Mucosa of descending colon (tissue), 3 donors: ENCODE measurements at regions not wholly inside any gene's neighbourhood (a gene's known extent, or its start where the extent isn't known, plus 50 kb on each side); places are given as distances from the start of the nearest gene placed in this dataset.
"Not testable (repeated sequence)": the region's sequence is repeated elsewhere in the genome, so short reads cannot be mapped to it uniquely, and the experiment has no call there.

ENCODE experiments used
- ATAC-seq: fragments of 200-7000 bp; cut with Tn5 transposase; one replicate; pipeline ENCODE4 v1.9.1; 2020; ENCODE audit warnings: mild to moderate bottlenecking, moderate library complexity
- DNase-seq, 3 donors: peaks; one replicate each; pipeline ENCODE4 v3.0.0-alpha.2; 2020
- H3K36me3 ChIP-seq: fragments of 200-600 bp; one replicate; pipeline ENCODE4 v1.8.0; 2021; ENCODE audit warnings: low read depth, mild to moderate bottlenecking
- H3K4me1 ChIP-seq: fragments of 200-600 bp; one replicate; pipeline ENCODE4 v1.8.0; 2021; ENCODE audit warnings: low read depth, mild to moderate bottlenecking
- H3K4me3 ChIP-seq: fragments of 200-600 bp; one replicate; pipeline ENCODE4 v1.8.0; 2021; ENCODE audit warnings: mild to moderate bottlenecking
- H3K9me3 ChIP-seq: fragments of 200-600 bp; one replicate; pipeline ENCODE4 v1.8.0; 2021; ENCODE audit warnings: mild to moderate bottlenecking
- CTCF ChIP-seq: fragments of 200-600 bp; IDR thresholded peaks from one replicate; pipeline ENCODE4 v1.8.0; 2022; ENCODE audit warnings: antibody characterized with exemption, mild to moderate bottlenecking
- intact Hi-C, 2 donors: fragments of 100-400 bp; cut with DNase I in 1 of 2; cut with micrococcal nuclease in 1 of 2; formaldehyde crosslinking; loops; one replicate each; pipeline versions ENCODE4 v1.11.0 to v1.11.1; 2022; cut with DNase I, micrococcal nuclease
- donor health status: DM: no; HTN: no; CAD: no; lungs with moderate emphysema.
- donor health status: DM: no; HTN: no; CAD: no.
- donor health status: DM: no; HTN: yes; CAD: no.

DNA sequence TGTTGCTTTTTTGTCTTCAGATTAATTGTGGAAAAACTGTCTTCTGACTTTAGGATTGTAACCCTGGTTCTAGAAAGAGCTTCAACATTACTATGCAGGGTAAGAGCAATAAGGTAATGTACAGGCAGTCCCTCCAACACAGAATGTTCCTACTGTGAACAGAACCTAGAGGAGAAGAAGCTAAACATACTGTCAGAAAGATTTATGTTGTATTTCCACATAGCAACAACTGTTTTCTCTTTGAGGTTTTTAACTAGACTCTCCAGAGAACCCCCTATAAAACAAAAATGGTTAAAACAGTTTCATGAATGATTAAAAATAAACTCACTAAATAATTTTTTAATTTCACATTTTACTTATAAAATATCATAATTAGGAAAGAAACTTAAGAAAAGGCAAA, 64.3 kb upstream of the NAA35 start:
- Histone ChIP-seq H3K9me3 (no peaks in the 10 kb centered on the region), H3K36me3 (no peaks in the 10 kb centered on the region), H3K4me3 (no peak overlapping the region), H3K4me1 (no peaks in the 10 kb centered on the region)
- no peak for ATAC-seq
- DNase-seq: no peak
- intact Hi-C loops: no loop called here
- no peak for TF ChIP-seq CTCF

DNA sequence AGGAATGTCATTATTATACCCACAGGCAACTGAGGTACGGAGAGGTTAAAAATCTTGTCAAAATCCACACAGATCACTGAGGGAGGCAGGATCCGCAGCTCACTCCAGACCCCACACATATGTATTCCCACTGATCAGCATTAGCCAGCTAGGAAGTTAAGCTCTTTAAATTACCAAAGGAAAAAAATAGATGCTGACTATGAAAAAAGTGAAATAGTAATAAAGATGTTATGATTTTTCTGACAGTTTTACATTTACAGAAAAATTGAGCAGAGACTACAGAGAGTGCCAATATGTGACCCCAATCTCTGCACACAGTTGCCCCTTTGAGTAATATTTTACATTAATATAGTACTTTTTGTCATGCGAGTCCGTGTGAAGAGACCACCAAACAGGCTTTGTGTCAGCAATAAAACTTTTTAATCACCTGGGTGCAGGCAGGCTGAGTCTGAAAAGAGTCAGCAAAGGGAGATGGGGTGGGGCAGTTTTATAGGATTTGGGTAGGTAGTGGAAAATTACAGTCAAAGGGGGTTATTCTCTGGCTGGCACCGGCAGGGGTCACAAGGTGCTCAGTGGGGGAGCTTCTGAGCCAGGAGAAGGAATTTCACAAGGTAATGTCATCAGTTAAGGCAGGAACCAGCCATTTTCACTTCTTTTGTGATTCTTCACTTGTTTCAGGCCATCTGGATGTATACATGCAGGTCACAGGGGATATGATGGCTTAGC, 61.9 kb upstream of the NAA35 start:
- not testable (repeated sequence) for DNase-seq, H3K4me1 ChIP-seq, ATAC-seq

DNA sequence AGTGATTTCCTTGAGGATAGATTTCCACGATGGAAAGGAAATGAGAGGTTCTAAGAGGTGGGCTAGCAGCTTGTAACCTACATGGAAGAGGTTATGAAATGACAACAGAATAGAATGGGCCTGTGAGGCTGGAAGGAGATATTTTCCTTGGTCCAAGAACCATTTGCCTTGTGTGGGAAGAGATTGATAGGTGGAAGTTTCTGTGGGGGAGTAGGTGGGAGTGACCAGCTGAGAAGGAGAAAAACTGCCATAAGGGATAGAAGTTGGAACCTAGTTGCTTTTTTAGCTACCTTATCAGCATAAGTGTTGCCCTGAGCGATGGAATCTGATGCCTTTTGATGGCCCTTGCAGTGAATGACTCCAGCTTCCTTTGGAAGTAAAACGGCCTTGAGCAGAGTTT, 60.4 kb upstream of the NAA35 start:
- DNase-seq, intact Hi-C loops: not testable (repeated sequence)

More for the DNA sequence above, 61.9 kb upstream of the NAA35 start:
- H3K4me3 ChIP-seq, H3K36me3 ChIP-seq, H3K9me3 ChIP-seq, intact Hi-C loops: not testable (repeated sequence)

GRCh38 chr9:85884256-85884655, 56.7 kb upstream of the NAA35 start:
- Histone ChIP-seq H3K9me3 (no peaks in the 10 kb centered on the region), H3K36me3 (no peaks in the 10 kb centered on the region), H3K4me3 (no peak overlapping the region), H3K4me1 (no peaks in the 10 kb centered on the region)
- ATAC-seq: no peak
- no peak for DNase-seq
- intact Hi-C loops: no loop called here
- TF ChIP-seq CTCF: no peak

More for the DNA sequence above, 60.4 kb upstream of the NAA35 start:
- not testable (repeated sequence) for H3K4me1 ChIP-seq, H3K36me3 ChIP-seq, H3K4me3 ChIP-seq, ATAC-seq, H3K9me3 ChIP-seq

DNA sequence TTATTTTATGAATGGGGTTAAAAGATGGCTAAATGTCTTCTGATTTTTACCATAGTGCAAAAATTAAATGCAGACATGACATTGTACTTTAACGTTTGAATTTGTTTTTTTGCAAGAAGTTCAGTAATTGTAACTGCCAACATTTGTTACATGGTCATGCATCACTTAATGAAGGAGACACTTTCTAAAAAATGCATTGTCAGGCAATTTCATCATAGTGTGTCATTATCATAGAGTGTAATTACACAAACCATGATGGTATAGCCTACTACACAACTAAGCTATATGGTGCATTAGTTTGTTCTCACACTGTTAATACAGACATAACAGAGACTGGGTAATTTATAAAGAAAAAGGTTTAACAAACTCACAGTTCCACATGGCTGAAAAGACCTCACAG, 50.0 kb upstream of the NAA35 start:
- ATAC-seq (no peak), DNase-seq (no peak)
- Histone ChIP-seq H3K9me3 (no peaks in the 10 kb centered on the region), H3K4me3 (no peak overlapping the region), H3K4me1 (no peaks in the 10 kb centered on the region), H3K36me3 (no peaks in the 10 kb centered on the region)
- intact Hi-C loops: no loop called here
- no peak for TF ChIP-seq CTCF
